Calu3 (cell line): ENCODE measurements at regions not wholly inside any gene's neighbourhood (a gene's known extent, or its start where the extent isn't known, plus 50 kb on each side); places are given as distances from the start of the nearest gene placed in this dataset.

Source experiments
- BruUV-seq: library from RNA; stranded (reverse); fragments of 400-500 nt; replicated peaks from 2 replicates; lab custom pipeline; 2021; lab: Mats Ljungman, UMichigan
- CTCF ChIA-PET: fragments of 300-600 bp; sonication (Branson Sonifier 250); formaldehyde crosslinking; loops from one replicate; lab custom pipeline; 2022; ENCODE audit warnings: antibody characterized with exemption; lab: Charles Lee
- DNase-seq: peaks from one replicate; pipeline ENCODE4 v3.0.0; 2022
- H3K27ac Mint-ChIP-seq: one replicate; pipeline ENCODE4 v1.8.0; 2022; ENCODE audit warnings: mixed read lengths; ENCODE audit not compliant: unreplicated experiment
- H3K27me3 Mint-ChIP-seq: one replicate; pipeline ENCODE4 v1.8.0; 2022; ENCODE audit warnings: mixed read lengths; ENCODE audit not compliant: unreplicated experiment
- H3K36me3 Mint-ChIP-seq: one replicate; pipeline ENCODE4 v1.8.0; 2022; ENCODE audit warnings: mild to moderate bottlenecking, moderate library complexity, mixed read lengths; ENCODE audit not compliant: insufficient read depth, unreplicated experiment
- H3K4me1 Mint-ChIP-seq: one replicate; pipeline ENCODE4 v1.8.0; 2022; ENCODE audit warnings: mild to moderate bottlenecking, low read depth, mixed read lengths; ENCODE audit not compliant: unreplicated experiment
- H3K4me3 Mint-ChIP-seq: one replicate; pipeline ENCODE4 v1.8.0; 2022; ENCODE audit warnings: mild to moderate bottlenecking, low read depth, moderate library complexity, mixed read lengths; ENCODE audit not compliant: unreplicated experiment
- H3K9me3 Mint-ChIP-seq: one replicate; pipeline ENCODE4 v1.8.0; 2022; ENCODE audit warnings: low read depth, mixed read lengths; ENCODE audit not compliant: unreplicated experiment
- intact Hi-C: fragments of 100-400 bp; cut with micrococcal nuclease; formaldehyde crosslinking; loops from one replicate; pipeline ENCODE4 v1.10.0; 2022; ENCODE audit not compliant: unreplicated experiment
- TF ChIP-seq, protein P1 (sequence below): fragments of 200-600 bp; IDR thresholded peaks from one replicate; pipeline ENCODE4 v1.8.0; 2022; ENCODE audit warnings: antibody characterized with exemption; ENCODE audit not compliant: unreplicated experiment

- no TSS peak for BruUV-seq
- Mint-ChIP-seq H3K27ac (peak overlapping the region; percentile 79), H3K36me3 (peaks cover 5% of the 10 kb centered on the region), H3K9me3 (no peaks in the 10 kb centered on the region), H3K27me3 (no peaks in the 10 kb centered on the region), H3K4me3 (no peak overlapping the region), H3K4me1 (peaks cover 28% of the 10 kb centered on the region)
- DNase-seq = no peak
- TF ChIP-seq, protein P1, sequence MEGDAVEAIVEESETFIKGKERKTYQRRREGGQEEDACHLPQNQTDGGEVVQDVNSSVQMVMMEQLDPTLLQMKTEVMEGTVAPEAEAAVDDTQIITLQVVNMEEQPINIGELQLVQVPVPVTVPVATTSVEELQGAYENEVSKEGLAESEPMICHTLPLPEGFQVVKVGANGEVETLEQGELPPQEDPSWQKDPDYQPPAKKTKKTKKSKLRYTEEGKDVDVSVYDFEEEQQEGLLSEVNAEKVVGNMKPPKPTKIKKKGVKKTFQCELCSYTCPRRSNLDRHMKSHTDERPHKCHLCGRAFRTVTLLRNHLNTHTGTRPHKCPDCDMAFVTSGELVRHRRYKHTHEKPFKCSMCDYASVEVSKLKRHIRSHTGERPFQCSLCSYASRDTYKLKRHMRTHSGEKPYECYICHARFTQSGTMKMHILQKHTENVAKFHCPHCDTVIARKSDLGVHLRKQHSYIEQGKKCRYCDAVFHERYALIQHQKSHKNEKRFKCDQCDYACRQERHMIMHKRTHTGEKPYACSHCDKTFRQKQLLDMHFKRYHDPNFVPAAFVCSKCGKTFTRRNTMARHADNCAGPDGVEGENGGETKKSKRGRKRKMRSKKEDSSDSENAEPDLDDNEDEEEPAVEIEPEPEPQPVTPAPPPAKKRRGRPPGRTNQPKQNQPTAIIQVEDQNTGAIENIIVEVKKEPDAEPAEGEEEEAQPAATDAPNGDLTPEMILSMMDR = no peak
- intact Hi-C loops = no loop called here
- CTCF ChIA-PET = interaction anchor here (0.5 kb wide), 1 partner anchor 1145 kb away, joined by 3 read pairs; no protein-coding TSS in a partner anchor
Observed at GRCh38 chr18:2396162-2396505, 175.2 kb downstream of the METTL4 start.

DNA sequence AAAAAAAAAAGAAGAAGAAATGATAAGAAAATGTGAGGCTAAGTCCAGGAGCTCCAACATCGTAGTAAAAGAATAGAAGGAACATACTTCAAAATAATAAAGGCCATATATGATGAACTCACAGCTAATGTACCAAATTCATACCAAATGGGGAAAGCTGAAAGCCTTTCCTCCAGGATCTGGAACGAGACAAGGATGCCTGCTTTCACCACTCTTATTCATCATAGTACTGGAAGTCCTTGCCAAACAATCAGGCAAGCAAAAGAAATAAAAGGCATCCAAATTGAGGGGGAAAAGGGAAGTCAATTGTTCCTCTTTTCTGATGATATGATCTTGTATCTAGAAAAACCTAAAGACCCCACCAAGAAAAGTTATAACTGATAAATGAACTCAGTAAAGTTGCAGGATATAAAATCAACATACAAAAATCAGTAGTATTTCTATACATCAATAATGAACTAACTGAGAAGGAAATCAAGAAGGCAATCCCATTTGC lies 170.6 kb downstream of the METTL4 start:
- CTCF ChIA-PET = no interaction called here
- H3K4me1 Mint-ChIP-seq = peaks cover 11% of the 10 kb centered on the region
- no TSS peak for BruUV-seq
- DNase-seq = no peak
- H3K27ac Mint-ChIP-seq = peak overlapping the region; percentile 2
- intact Hi-C loops = no loop called here
- no peak overlapping the region for H3K4me3 Mint-ChIP-seq
- no peaks in the 10 kb centered on the region for H3K36me3 Mint-ChIP-seq
- TF ChIP-seq, protein P1 = no peak
- no peaks in the 10 kb centered on the region for H3K27me3 Mint-ChIP-seq
- peaks cover 5% of the 10 kb centered on the region for H3K9me3 Mint-ChIP-seq

DNA sequence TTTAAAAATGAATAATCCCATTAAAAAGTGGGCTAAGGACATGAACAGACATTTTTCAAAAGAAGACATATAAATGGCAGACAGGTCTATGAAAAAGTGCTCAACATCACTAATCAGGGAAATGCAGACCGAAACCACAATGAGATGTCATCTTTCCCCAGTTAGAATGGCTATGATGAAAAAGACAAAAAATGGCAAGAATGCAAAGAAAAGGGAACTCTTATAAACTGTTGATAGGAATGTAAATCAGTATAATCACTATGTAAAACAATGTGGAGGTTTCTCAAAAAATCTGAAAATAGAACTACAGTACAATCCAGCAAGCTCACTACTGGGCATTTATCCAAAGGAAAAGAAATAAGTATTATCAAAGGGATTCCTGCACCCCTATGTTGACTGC lies 169.2 kb downstream of the METTL4 start:
- TF ChIP-seq, protein P1 = no peak
- DNase-seq = no peak
- no peaks in the 10 kb centered on the region for H3K27me3 Mint-ChIP-seq
- intact Hi-C loops = no loop called here
- H3K27ac Mint-ChIP-seq = no peak overlapping the region
- no peak overlapping the region for H3K4me3 Mint-ChIP-seq
- BruUV-seq = no TSS peak
- H3K36me3 Mint-ChIP-seq = no peaks in the 10 kb centered on the region
- CTCF ChIA-PET = no interaction called here
- H3K9me3 Mint-ChIP-seq = peaks cover 5% of the 10 kb centered on the region
- no peaks in the 10 kb centered on the region for H3K4me1 Mint-ChIP-seq

GRCh38 chr18:2406544-2406943 lies 164.8 kb downstream of the METTL4 start:
- Mint-ChIP-seq H3K4me1 (peaks cover 32% of the 10 kb centered on the region), H3K9me3 (peaks cover 5% of the 10 kb centered on the region), H3K36me3 (no peaks in the 10 kb centered on the region), H3K27me3 (no peaks in the 10 kb centered on the region), H3K4me3 (no peak overlapping the region), H3K27ac (no peak overlapping the region)
- DNase-seq = no peak
- TF ChIP-seq, protein P1 = no peak
- BruUV-seq = no TSS peak
- intact Hi-C loops = loop anchor here (5.0 kb wide), 1 partner anchor 79 kb away; no protein-coding TSS in a partner anchor
- CTCF ChIA-PET = no interaction called here
